ENCODE measurements at regions not wholly inside any gene's neighbourhood (a gene's known extent, or its start where the extent isn't known, plus 50 kb on each side); places are given as distances from the start of the nearest gene placed in this dataset.

DNA sequence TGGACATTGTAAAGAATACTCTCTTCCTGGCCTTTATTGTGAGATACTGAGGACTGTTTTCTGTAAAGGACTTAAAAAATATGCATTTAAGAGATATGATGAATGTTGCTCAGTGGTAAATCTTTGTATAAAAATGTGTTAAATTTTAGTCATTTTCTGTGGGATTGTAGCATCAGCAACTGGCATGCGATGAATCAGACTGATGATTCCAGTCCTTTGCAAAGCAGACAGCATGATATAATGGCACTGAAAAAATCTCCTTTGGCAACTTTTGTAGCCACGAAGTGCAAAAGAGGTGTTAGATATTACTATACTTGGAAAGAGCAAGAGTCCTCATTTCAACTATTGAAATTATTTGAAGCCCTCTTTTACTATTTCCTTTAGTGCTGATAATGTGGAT lies 678.7 kb downstream of the PLCL1 start:
- TF ChIP-seq, protein P1, sequence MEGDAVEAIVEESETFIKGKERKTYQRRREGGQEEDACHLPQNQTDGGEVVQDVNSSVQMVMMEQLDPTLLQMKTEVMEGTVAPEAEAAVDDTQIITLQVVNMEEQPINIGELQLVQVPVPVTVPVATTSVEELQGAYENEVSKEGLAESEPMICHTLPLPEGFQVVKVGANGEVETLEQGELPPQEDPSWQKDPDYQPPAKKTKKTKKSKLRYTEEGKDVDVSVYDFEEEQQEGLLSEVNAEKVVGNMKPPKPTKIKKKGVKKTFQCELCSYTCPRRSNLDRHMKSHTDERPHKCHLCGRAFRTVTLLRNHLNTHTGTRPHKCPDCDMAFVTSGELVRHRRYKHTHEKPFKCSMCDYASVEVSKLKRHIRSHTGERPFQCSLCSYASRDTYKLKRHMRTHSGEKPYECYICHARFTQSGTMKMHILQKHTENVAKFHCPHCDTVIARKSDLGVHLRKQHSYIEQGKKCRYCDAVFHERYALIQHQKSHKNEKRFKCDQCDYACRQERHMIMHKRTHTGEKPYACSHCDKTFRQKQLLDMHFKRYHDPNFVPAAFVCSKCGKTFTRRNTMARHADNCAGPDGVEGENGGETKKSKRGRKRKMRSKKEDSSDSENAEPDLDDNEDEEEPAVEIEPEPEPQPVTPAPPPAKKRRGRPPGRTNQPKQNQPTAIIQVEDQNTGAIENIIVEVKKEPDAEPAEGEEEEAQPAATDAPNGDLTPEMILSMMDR (optimal IDR thresholded peaks at IDR 0.05 in 1 of 3, IDR thresholded peaks at IDR 0.05 in 1 of 3, conservative IDR thresholded peaks at IDR 0.05 in 1 of 3; ENCODE audit: extremely low read depth in 1 of 3, insufficient read depth in 2 of 3, low read length in 3 of 3) = no peak
- TF ChIP-seq EZH2 (IDR thresholded peaks at IDR 0.05; ENCODE audit: low read length) = no peak

All from keratinocyte (primary cell).